ENCODE measurements at regions not wholly inside any gene's neighbourhood (a gene's known extent, or its start where the extent isn't known, plus 50 kb on each side); places are given as distances from the start of the nearest gene placed in this dataset.
"Not testable (repeated sequence)": the region's sequence is repeated elsewhere in the genome, so short reads cannot be mapped to it uniquely, and the experiment has no call there.

GRCh38 chr3:135560847-135561246 lies 404.7 kb upstream of the PPP2R3A start:
- no peak for DNase-seq

GRCh38 chr3:135564696-135565095 lies 400.8 kb upstream of the PPP2R3A start:
- DNase-seq, result no peak

- no peak for DNase-seq
These were observed 400.0 kb upstream of the PPP2R3A start for GRCh38 chr3:135565546-135565945.

- DNase-seq, result no peak
These were observed 398.3 kb upstream of the PPP2R3A start for GRCh38 chr3:135567223-135567622.

- no peak for DNase-seq
These were observed 388.8 kb upstream of the PPP2R3A start for GRCh38 chr3:135576751-135577150.

GRCh38 chr3:135581806-135582205 lies 383.7 kb upstream of the PPP2R3A start:
- no peak for DNase-seq

GRCh38 chr3:135582800-135583199 lies 382.7 kb upstream of the PPP2R3A start:
- no peak for DNase-seq

GRCh38 chr3:135596563-135596962 lies 369.0 kb upstream of the PPP2R3A start:
- DNase-seq, result no peak

- no peak for DNase-seq
These were observed 367.7 kb upstream of the PPP2R3A start for GRCh38 chr3:135597855-135598254.

- DNase-seq, result no peak
These were observed 366.9 kb upstream of the PPP2R3A start for GRCh38 chr3:135598597-135598996.

GRCh38 chr3:135604512-135604911 lies 361.0 kb upstream of the PPP2R3A start:
- not testable (repeated sequence) for DNase-seq

GRCh38 chr3:135618123-135618522 lies 347.4 kb upstream of the PPP2R3A start:
- DNase-seq, result no peak

GRCh38 chr3:135621184-135621920 lies 344.2 kb upstream of the PPP2R3A start:
- DNase-seq, result no peak

GRCh38 chr3:135622215-135622614 lies 343.3 kb upstream of the PPP2R3A start:
- no peak for DNase-seq

- no peak for DNase-seq
These were observed 342.9 kb upstream of the PPP2R3A start for GRCh38 chr3:135622656-135623055.

GRCh38 chr3:135623558-135623957 lies 342.0 kb upstream of the PPP2R3A start:
- DNase-seq, result no peak

- DNase-seq, result no peak
These were observed 338.5 kb upstream of the PPP2R3A start for GRCh38 chr3:135627057-135627456.

GRCh38 chr3:135629701-135630408 lies 335.7 kb upstream of the PPP2R3A start:
- no peak for DNase-seq

- no peak for DNase-seq
These were observed 332.9 kb upstream of the PPP2R3A start for GRCh38 chr3:135632556-135633065.

GRCh38 chr3:135633078-135633477 lies 332.4 kb upstream of the PPP2R3A start:
- DNase-seq, result no peak

- DNase-seq, result no peak
These were observed 328.9 kb upstream of the PPP2R3A start for GRCh38 chr3:135636596-135636995.

- no peak for DNase-seq
These were observed 328.5 kb upstream of the PPP2R3A start for GRCh38 chr3:135637013-135637412.

- DNase-seq, result no peak
These were observed 323.8 kb upstream of the PPP2R3A start for GRCh38 chr3:135641761-135642160.

- no peak for DNase-seq
These were observed 320.0 kb upstream of the PPP2R3A start for GRCh38 chr3:135645541-135645940.
